H1 (cell line): ENCODE measurements at regions not wholly inside any gene's neighbourhood (a gene's known extent, or its start where the extent isn't known, plus 50 kb on each side); places are given as distances from the start of the nearest gene placed in this dataset.

Source experiments
- CTCF ChIA-PET: fragments of 300-600 bp; sonication (Branson Sonifier 250); formaldehyde crosslinking; loops from one replicate; lab custom pipeline; 2021; ENCODE audit not compliant: partially characterized antibody; lab: Charles Lee
- POLR2A ChIA-PET: fragments of 300-600 bp; sonication (Branson Sonifier 250); formaldehyde crosslinking; loops from one replicate; lab custom pipeline; 2021; ENCODE audit warnings: inconsistent platforms; ENCODE audit not compliant: partially characterized antibody; lab: Charles Lee
- DNase-seq, 2 experiments: peaks; one replicate each; pipeline versions ENCODE4 v3.0.0 to v3.0.0-alpha.2; 2010 to 2022; ENCODE audit warnings: low spot score in 2 of 2, low read depth in 1 of 2, mixed read lengths in 1 of 2
- FAIRE-seq: peaks from 2 replicates; lab custom pipeline; 2011; peaks lifted over from hg19 to GRCh38; lab: Jason Lieb, UNC
- H2AFZ ChIP-seq: 2 replicates; pipeline ENCODE4 v1.8.1; 2012; ENCODE audit warnings: low read length, inconsistent platforms
- H2AK5ac ChIP-seq: 2 replicates; pipeline ENCODE4 v1.6.1; 2013; ENCODE audit warnings: low read depth, low read length
- H2BK120ac ChIP-seq: replicated peaks from 2 replicates; pipeline ENCODE3; 2013; ENCODE audit warnings: low read depth, low read length, inconsistent platforms
- H2BK12ac ChIP-seq: 2 replicates; pipeline ENCODE4 v1.6.1; 2013; ENCODE audit warnings: low read depth, low read length
- H2BK15ac ChIP-seq: 2 replicates; pipeline ENCODE4 v1.6.1; 2013; ENCODE audit warnings: low read length
- H2BK20ac ChIP-seq: 2 replicates; pipeline ENCODE4 v1.6.1; 2013; ENCODE audit warnings: low read length
- H2BK5ac ChIP-seq: 2 replicates; pipeline ENCODE4 v1.6.1; 2013; ENCODE audit warnings: low read depth, low read length
- H3K14ac ChIP-seq: 2 replicates; pipeline ENCODE4 v1.6.1; 2013; ENCODE audit warnings: inconsistent platforms; ENCODE audit not compliant: insufficient read length
- H3K18ac ChIP-seq: 2 replicates; pipeline ENCODE4 v1.6.1; 2013; ENCODE audit warnings: low read length; ENCODE audit errors: extremely low read depth
- H3K23ac ChIP-seq: 2 replicates; pipeline ENCODE4 v1.6.1; 2013; ENCODE audit warnings: inconsistent platforms; ENCODE audit not compliant: insufficient read length
- H3K23me2 ChIP-seq: 2 replicates; pipeline ENCODE4 v1.6.1; 2013; ENCODE audit warnings: low read depth, low read length
- H3K27ac ChIP-seq: 2 replicates; pipeline ENCODE4 v1.6.1; 2011; ENCODE audit warnings: low read depth, low read length, inconsistent platforms
- H3K27me3 ChIP-seq, 4 experiments: replicated peaks in 1 of 4; 1 replicate in 1 of 4; 2 replicates in 3 of 4; pipeline versions ENCODE4 v1.6.1 to v1.8.1; 2011 to 2013; ENCODE audit warnings: low read length in 3 of 4, mild to moderate bottlenecking in 3 of 4, inconsistent platforms in 2 of 4, mixed read lengths in 2 of 4, moderate library complexity in 1 of 4; ENCODE audit not compliant: control insufficient read depth in 3 of 4, insufficient read depth in 3 of 4; ENCODE audit errors: extremely low read depth in 1 of 4
- H3K36me3 ChIP-seq, 4 experiments: 2 replicates each; pipeline versions ENCODE4 v1.6.1 to v1.8.1; 2011 to 2013; ENCODE audit warnings: mild to moderate bottlenecking in 4 of 4, low read length in 3 of 4, moderate library complexity in 2 of 4, control low read depth in 1 of 4, inconsistent platforms in 1 of 4; ENCODE audit not compliant: insufficient read depth in 4 of 4, control insufficient read depth in 2 of 4
- H3K4ac ChIP-seq: replicated peaks from 2 replicates; pipeline ENCODE3; 2013; ENCODE audit warnings: low read length, low read depth, mixed read lengths, inconsistent platforms; ENCODE audit not compliant: insufficient read length
- H3K4me1 ChIP-seq, 4 experiments: replicated peaks in 1 of 4; 1 replicate in 1 of 4; 2 replicates in 3 of 4; pipeline versions ENCODE4 v1.6.1 to v1.8.1; 2011 to 2013; ENCODE audit warnings: low read length in 3 of 4, inconsistent platforms in 2 of 4, mixed read lengths in 1 of 4; ENCODE audit not compliant: insufficient read depth in 4 of 4, control insufficient read depth in 3 of 4
- H3K4me2 ChIP-seq, 2 experiments: 2 replicates each; pipeline versions ENCODE4 v1.6.1 to v1.8.1; 2011 to 2013; ENCODE audit warnings: low read depth in 2 of 2, low read length in 2 of 2, control low read depth in 1 of 2, inconsistent platforms in 1 of 2, mild to moderate bottlenecking in 1 of 2; ENCODE audit not compliant: insufficient read depth in 1 of 2
- H3K4me3 ChIP-seq, 4 experiments: fragments of 200-600, 300-600 bp in 1 of 4; sonication (generic), shearing (Covaris generic), sonication (Bioruptor Twin) in 1 of 4; 2 replicates each; pipeline versions ENCODE4 v1.5.1 to v1.8.1; 2011 to 2016; ENCODE audit warnings: low read length in 4 of 4, low read depth in 3 of 4, control low read depth in 2 of 4, inconsistent platforms in 2 of 4, mild to moderate bottlenecking in 2 of 4, mixed read lengths in 1 of 4, moderate library complexity in 1 of 4; ENCODE audit not compliant: insufficient read depth in 2 of 4; ENCODE audit errors: extremely low read depth in 1 of 4
- H3K56ac ChIP-seq: replicated peaks from 2 replicates; pipeline ENCODE3; 2013; ENCODE audit warnings: low read depth, mild to moderate bottlenecking, mixed read lengths, low read length, inconsistent platforms; ENCODE audit not compliant: insufficient read length
- H3K79me1 ChIP-seq: 2 replicates; pipeline ENCODE4 v1.6.1; 2013; ENCODE audit warnings: low read depth, low read length, control low read depth
- H3K79me2 ChIP-seq, 2 experiments: 2 replicates each; pipeline versions ENCODE4 v1.6.1 to v1.8.1; 2012 to 2013; ENCODE audit warnings: low read length in 2 of 2, mild to moderate bottlenecking in 2 of 2, inconsistent platforms in 1 of 2; ENCODE audit not compliant: insufficient read depth in 2 of 2, control insufficient read depth in 1 of 2
- H3K9ac ChIP-seq, 4 experiments: replicated peaks in 1 of 4; 1 replicate in 1 of 4; 2 replicates in 3 of 4; pipeline versions ENCODE4 v1.6.1 to v1.8.1; 2011 to 2013; ENCODE audit warnings: low read depth in 3 of 4, low read length in 3 of 4, control low read depth in 2 of 4, mild to moderate bottlenecking in 2 of 4, moderate library complexity in 2 of 4, inconsistent platforms in 1 of 4; ENCODE audit errors: extremely low read depth in 1 of 4
- H3K9me3 ChIP-seq, 2 experiments: 2 replicates each; pipeline versions ENCODE4 v1.6.1 to v1.8.1; 2012 to 2013; ENCODE audit warnings: mild to moderate bottlenecking in 2 of 2, moderate library complexity in 2 of 2, control low read depth in 1 of 2, inconsistent platforms in 1 of 2, low read depth in 1 of 2, low read length in 1 of 2, mixed read lengths in 1 of 2; ENCODE audit not compliant: insufficient read depth in 2 of 2
- H4K20me1 ChIP-seq, 2 experiments: replicated peaks in 1 of 2; 2 replicates each; pipeline versions ENCODE3 to v1.8.1; 2011 to 2013; ENCODE audit warnings: inconsistent platforms in 2 of 2, low read length in 2 of 2, mild to moderate bottlenecking in 1 of 2; ENCODE audit not compliant: insufficient read depth in 2 of 2, control insufficient read depth in 1 of 2
- H4K5ac ChIP-seq: 2 replicates; pipeline ENCODE4 v1.6.1; 2013; ENCODE audit warnings: low read length, low read depth, mixed read lengths, inconsistent platforms; ENCODE audit not compliant: insufficient read length
- H4K8ac ChIP-seq: 2 replicates; pipeline ENCODE4 v1.8.0; 2013; ENCODE audit warnings: mild to moderate bottlenecking, moderate library complexity, low read length, inconsistent platforms; ENCODE audit not compliant: insufficient read depth; ENCODE audit errors: extremely low read depth
- H4K91ac ChIP-seq: replicated peaks from 2 replicates; pipeline ENCODE3; 2013; ENCODE audit warnings: low read length, mixed read lengths, inconsistent platforms; ENCODE audit not compliant: insufficient read length
- SP2 ChIP-seq: IDR thresholded peaks from 2 replicates; pipeline ENCODE4 v1.6.1; 2012; ENCODE audit warnings: mild to moderate bottlenecking, low read length, inconsistent platforms
- TAF7 ChIP-seq: optimal IDR thresholded peaks from 2 replicates; pipeline ENCODE3; 2011; ENCODE audit warnings: low read depth, mild to moderate bottlenecking, inconsistent platforms, low read length, moderate library complexity, borderline replicate concordance
- USF2 ChIP-seq: IDR thresholded peaks from 2 replicates; pipeline ENCODE4 v1.6.1; 2011; ENCODE audit warnings: low read length, improper control_type of control experiment

GRCh38 chr4:115275615-115276014 is 162.2 kb upstream of the NDST4 start (continued):
- no peak for TF ChIP-seq SP2
- TF ChIP-seq TAF7: no peak

- no peak overlapping the region for H2BK5ac ChIP-seq
- POLR2A ChIA-PET: no interaction called here
- CTCF ChIA-PET: no interaction called here
These were observed 161.1 kb upstream of the NDST4 start for GRCh38 chr4:115274545-115274944.

More at GRCh38 chr4:115274545-115274944, 161.1 kb upstream of the NDST4 start:
- H2BK15ac ChIP-seq: no peak overlapping the region
- no peaks in the 10 kb centered on the region for H3K36me3 ChIP-seq
- no peak overlapping the region for H2BK20ac ChIP-seq
- FAIRE-seq: no peak
- H4K20me1 ChIP-seq: no peaks in the 10 kb centered on the region
- no peak overlapping the region for H3K4me3 ChIP-seq
- no peak overlapping the region for H3K18ac ChIP-seq
- DNase-seq: no peak
- H2AK5ac ChIP-seq: no peak overlapping the region
- no peaks in the 10 kb centered on the region for H3K9me3 ChIP-seq
- H3K23ac ChIP-seq: no peak overlapping the region
- no peaks in the 10 kb centered on the region for H3K4me1 ChIP-seq
- no peak overlapping the region for H2BK12ac ChIP-seq
- H4K8ac ChIP-seq: no peak overlapping the region
- H2BK120ac ChIP-seq: no peak overlapping the region
- no peak overlapping the region for H4K91ac ChIP-seq
- no peak overlapping the region for H3K14ac ChIP-seq
- no peaks in the 10 kb centered on the region for H3K79me2 ChIP-seq
- no peak overlapping the region for H3K27ac ChIP-seq
- H3K9ac ChIP-seq: no peak overlapping the region
- H3K27me3 ChIP-seq: no peaks in the 10 kb centered on the region
- H3K23me2 ChIP-seq: no peaks in the 10 kb centered on the region
- H2AFZ ChIP-seq: no peak overlapping the region
- TF ChIP-seq USF2: no peak
- no peak overlapping the region for H4K5ac ChIP-seq
- no peak overlapping the region for H3K4me2 ChIP-seq
- H3K56ac ChIP-seq: no peak overlapping the region
- no peaks in the 10 kb centered on the region for H3K79me1 ChIP-seq
- no peak overlapping the region for H3K4ac ChIP-seq
